ENCODE measurements at regions not wholly inside any gene's neighbourhood (a gene's known extent, or its start where the extent isn't known, plus 50 kb on each side); places are given as distances from the start of the nearest gene placed in this dataset.

DNA sequence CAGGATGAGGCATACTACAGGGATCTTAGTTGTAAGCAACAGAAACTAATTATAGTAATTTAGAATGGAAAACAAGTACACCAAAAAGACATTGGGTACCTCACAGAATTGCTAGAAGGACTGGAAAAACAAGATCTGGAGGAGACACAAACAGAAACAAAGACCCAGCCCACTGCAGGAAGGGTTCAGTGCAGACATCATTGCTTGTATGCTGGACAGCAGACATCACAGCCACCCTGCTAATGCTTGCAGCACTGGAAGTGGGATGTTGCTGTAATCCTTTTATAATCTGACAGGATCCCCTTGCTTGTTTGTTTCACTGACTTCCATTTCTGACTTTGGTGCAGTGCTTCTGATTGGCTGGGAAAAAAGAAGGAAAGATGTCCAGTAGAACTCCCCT lies 111.4 kb upstream of the ZNF678 start:
- no peak for TF ChIP-seq CTCF (IDR thresholded peaks at IDR 0.05; ENCODE audit: low read depth, low read length)
- TF ChIP-seq EZH2phosphoT487 (IDR thresholded peaks at IDR 0.05; ENCODE audit: low read depth): no peak
